HG03066 (cell line): ENCODE measurements at regions not wholly inside any gene's neighbourhood (a gene's known extent, or its start where the extent isn't known, plus 50 kb on each side); places are given as distances from the start of the nearest gene placed in this dataset.

Experiments
- ATAC-seq: cut with Tn5 transposase; IDR thresholded peaks from one replicate; pipeline ENCODE4 v1.9.1; 2021; ENCODE audit warnings: low read depth; ENCODE audit not compliant: unreplicated experiment

DNA sequence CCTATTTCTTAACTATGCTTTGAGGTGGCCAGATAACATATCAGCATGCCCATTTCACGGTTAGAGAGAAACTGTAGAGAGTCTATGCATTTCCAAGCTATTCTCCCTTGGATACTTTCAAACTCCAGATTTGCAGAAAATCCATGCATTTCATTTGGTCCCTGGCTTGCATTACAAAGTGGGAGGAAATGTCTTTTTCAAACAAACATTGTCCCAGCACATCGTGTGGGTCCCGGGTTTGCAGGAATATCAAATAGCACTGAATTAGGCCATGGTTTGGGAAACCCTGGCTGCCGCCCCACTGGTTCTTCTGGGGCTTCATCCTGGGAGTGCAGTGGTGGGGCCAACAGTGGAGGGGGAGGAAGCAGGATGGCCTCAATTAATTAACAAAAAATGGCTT is 171.9 kb downstream of the IRX5 start:
- ATAC-seq: no peak

GRCh38 chr16:55107851-55108250 is 177.2 kb downstream of the IRX5 start:
- no peak for ATAC-seq

- no peak for ATAC-seq
Observed at GRCh38 chr16:55113210-55113609, 182.5 kb downstream of the IRX5 start.

GRCh38 chr16:55115506-55115905 is 184.8 kb downstream of the IRX5 start:
- ATAC-seq: no peak

DNA sequence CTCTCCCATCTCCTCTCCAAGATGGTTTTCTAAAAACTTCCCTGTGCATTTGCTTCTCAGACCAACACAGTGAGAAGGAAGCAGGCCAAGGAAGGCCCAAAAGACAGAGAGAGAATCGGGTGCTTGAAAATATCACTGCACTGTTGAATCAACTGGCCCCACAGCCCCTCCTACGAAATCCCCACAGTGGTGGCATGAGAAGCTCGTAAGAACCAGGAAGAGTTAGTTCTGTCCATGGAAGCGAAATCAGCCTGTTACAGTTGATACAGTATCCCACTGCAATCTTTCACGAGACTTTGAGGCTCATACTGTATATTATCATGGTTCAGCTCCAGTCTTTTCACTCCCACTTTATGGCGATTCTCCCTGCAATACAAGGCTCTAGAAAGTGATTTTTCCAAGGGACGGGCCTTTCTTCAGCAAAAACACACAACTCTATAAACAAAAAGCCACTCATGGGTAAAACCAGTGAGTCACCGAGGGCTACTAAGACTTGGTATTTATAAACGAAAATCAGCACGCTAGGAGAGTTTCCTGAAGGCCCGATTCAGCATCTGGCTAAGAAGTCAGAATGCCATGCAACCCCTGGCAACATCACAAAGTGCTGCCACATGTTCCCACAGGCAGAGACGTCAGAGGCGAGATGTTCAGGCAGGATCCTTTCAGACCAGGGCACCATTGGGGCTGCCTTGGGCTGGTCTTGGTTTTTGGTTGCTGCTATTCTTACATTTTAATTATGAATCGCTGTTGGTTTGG is 185.7 kb downstream of the IRX5 start:
- ATAC-seq: no peak

DNA sequence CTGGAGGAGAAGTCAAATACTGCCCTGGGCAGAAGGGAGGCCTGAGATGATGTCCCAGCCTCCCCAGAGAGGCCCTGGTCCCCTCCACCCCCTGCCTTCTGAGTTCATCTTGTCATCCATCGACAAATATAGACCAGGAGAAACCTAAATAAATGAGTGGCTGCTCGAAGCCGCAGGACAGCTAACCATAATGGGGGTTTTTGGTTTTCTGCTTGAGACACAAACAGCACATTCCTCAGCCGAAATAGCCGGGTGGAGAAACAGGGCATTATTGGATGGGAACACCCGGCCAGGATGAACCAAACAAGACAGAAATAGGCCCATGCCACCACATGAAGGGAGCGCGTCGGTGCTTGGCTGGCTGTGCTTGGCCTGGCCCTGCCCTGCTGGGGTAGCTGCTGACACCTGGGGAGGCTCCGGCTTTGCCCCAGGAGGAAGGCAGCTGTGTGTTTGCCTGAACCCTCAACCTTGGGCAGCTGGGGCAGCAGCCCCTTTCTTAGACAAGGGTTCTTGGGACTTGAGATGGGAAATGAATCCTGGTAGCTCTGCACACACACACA is 188.1 kb downstream of the IRX5 start:
- no peak for ATAC-seq

DNA sequence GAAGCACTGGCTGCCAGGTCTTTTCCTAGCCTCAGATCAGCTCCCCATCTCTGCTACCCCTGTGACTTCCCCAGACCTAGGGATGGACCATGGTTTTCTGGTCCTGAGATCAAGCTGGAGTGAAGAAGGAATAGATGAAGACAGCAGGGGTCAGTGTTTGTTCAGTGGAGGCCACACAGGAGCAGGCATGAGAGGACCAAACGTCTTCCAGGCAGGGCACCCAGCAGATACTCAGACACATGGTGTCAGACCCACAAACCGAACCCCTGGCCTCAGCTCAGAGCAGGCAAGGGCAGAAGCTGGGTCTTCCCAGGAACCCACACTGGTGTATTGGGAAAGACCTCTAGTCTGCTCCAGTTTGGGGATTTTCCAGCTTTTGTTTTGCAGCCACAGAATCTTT is 189.7 kb downstream of the IRX5 start:
- ATAC-seq: no peak

DNA sequence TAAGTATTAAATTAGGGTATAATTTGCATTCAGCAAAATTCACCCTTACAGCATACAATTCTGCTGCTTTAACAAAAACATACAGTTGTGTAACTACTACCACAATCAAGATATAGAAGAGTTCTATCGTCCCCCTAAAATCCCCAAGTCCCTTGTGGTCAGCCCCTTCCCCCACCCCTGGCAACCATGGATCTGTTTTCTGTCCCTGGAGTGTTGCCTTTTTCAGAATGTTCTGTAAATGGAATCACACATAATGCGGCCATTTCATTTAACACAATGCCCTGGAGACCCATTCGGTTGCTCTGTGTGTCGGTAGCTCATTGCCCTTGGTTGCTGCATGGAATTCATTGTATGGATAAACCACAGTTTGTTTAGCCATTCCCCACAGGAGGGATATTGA is 190.2 kb downstream of the IRX5 start:
- no peak for ATAC-seq

DNA sequence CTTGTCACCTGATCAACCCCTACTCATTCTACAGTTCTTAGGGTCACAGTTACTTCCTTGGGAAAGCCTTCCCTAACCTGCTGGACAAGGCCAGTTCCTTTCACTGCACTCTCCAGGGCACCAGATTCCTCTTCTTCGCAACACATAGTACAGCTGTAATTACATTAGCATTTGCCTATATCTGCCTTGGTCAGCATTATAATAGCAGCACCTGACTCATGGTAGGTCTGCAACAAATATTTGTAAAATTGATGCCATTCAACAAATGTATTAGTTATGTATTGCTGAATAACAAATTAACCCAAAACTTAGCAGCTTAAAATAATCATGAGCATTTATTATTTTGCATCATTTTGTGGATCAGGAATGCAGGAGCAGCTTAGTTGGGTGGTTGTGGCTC is 193.0 kb downstream of the IRX5 start:
- no peak for ATAC-seq

GRCh38 chr16:55125818-55126385 is 195.2 kb downstream of the IRX5 start:
- no peak for ATAC-seq

- ATAC-seq: no peak
Observed at GRCh38 chr16:55126456-55126855, 195.8 kb downstream of the IRX5 start.

DNA sequence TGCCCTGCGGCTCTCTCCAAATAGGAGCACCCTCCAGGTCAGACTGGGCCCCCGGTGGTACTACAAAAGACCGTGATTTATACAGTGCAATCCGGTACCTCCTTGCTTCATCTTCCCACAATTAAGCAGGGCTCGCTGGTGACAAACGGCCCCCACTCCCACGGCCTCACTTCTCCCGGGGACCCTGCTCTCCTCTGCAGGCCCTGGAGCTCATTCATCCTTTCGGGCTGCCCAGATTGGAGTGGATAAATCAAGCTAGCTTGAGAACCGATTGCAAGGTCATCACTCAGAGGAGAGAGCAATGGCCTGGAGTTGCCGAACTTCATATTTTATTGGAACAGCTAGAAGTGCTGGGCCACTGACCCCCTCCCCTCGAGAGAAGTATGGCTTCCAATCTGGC is 193.5 kb upstream of the IRX6 start:
- no peak for ATAC-seq

DNA sequence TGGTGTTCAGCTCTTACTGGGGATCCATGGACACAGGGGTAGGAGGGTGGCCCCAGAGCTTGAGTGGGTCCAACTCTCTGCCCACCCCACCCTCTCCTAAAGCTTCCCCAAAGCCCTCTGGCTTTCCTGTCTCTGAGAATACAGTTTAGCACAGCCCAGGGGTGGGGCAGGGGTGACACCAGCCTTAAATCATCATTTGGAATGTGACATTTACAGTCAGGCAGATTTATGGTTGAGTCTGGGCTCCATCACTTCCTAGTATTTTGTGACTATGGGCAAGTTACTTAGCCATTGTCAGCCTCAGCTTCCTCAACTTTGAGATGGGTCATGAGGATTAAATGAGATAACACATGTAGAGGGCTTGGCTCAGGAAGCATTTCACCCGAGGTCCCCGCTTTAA is 193.1 kb upstream of the IRX6 start:
- ATAC-seq: no peak

DNA sequence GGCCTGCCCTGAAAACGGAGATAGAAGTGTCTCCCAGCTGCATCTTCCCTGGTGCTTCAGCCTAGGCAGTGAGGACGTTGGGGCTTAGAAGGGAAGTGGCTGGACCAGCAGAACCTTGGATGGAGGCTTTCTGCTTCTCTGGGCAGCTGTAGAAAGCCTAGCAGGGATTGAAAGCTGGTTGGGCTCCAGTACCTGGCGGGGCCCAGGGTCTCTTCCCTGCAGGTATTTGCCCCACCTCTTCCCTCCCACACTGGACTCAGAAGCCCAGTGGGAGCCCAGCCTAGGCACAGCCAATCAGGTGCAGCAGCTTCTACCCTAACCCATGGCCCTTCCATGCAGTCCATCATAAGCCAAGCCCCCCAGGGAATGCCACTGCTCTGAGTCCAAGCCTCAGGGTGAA is 190.3 kb upstream of the IRX6 start:
- ATAC-seq: no peak

GRCh38 chr16:55136356-55137150 is 187.4 kb upstream of the IRX6 start:
- no peak for ATAC-seq

DNA sequence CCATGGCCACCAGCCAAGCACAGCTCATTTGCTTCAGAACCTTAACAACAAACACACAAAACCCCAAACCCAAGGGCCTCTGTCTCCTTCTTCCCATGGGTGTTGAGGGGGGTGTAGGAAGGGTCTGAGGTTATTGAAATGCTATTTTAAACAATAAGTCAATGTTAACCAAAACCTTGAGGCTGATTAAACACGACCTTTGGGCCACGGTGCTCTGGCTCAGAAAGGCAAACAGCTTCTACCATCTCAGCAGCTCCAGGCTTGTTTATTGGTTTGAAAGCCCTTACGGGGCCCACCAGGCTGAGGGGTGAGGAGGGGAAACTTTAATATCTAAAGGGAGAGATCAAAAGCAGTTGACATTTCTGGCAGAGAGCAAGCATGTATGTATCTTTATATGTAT is 185.7 kb upstream of the IRX6 start:
- ATAC-seq: no peak

DNA sequence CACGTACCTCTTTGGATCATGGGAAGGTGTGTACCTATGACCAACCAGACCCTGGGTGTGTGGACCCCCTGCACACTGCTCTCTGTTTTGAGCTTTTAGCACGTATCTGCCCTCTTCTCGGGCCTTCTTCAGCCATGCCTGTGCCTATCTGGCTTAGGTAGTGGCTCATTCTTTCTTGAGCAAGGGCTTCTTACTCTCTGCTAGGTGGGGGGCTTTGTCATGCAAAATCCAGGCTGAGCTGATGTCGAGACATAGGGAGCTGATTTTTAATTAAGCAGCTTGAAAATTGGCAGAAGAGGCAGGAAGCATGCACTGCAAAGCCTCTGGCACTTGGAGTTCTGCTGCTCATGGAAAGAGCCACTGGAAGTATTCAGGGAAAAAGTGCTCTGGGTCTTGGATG is 181.6 kb upstream of the IRX6 start:
- no peak for ATAC-seq

DNA sequence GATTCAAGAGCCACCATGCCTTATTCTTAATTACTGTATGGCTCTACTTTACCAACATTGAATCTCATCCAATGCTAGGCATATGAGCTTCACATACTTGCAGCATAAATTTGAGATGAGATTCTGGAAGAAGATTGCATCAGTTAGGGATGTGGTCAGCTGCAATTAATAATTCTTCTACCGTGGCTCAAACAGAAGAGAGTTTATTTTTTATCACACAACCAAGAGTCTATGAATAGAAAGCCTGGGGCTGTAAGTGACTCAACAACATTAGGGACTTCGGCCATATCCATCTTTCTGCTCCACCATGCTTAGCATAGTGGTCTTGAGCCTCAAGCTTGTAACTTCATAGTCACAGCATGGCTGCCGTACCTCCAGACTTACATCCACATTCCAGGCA is 179.4 kb upstream of the IRX6 start:
- no peak for ATAC-seq

- ATAC-seq: no peak
Observed at GRCh38 chr16:55145771-55146603, 178.0 kb upstream of the IRX6 start.

- ATAC-seq: no peak
Observed at GRCh38 chr16:55146966-55147365, 177.0 kb upstream of the IRX6 start.

DNA sequence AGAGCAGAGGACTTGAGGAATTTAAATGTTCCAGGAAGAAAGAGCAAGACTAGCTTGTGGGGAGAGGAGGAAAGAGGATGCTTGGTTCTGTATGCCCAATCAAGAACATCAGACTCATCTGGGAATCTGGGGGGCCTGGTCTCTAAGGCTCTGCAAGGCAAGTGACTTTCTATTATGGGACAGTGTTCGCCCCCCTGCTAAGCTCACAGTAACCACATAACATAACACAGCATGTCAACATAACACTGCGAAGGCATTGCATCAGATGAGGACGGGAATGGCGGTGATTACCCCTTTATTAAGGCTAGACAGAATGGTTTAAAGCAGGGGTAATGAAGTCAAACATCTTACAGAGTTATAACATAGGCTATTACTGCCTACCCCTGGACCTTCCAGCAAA is 176.6 kb upstream of the IRX6 start:
- no peak for ATAC-seq
